Neural progenitor cell (in vitro differentiated cells): ENCODE measurements at regions not wholly inside any gene's neighbourhood (a gene's known extent, or its start where the extent isn't known, plus 50 kb on each side); places are given as distances from the start of the nearest gene placed in this dataset.
"Not testable (repeated sequence)": the region's sequence is repeated elsewhere in the genome, so short reads cannot be mapped to it uniquely, and the experiment has no call there.

Source experiments
- EZH2 ChIP-seq: fragments of 200-600 bp; sonication (generic); IDR thresholded peaks from 2 replicates; pipeline ENCODE4 v1.6.1; 2017; ENCODE audit warnings: antibody characterized with exemption, mild to moderate bottlenecking, moderate library complexity
- EZH2phosphoT487 ChIP-seq: fragments of 200-600 bp; sonication (generic); IDR thresholded peaks from 2 replicates; pipeline ENCODE4 v1.6.1; 2017; ENCODE audit warnings: antibody characterized with exemption
- TF ChIP-seq, protein P1 (sequence below): fragments of 200-600 bp; sonication (generic); IDR thresholded peaks from 2 replicates; pipeline ENCODE4 v1.5.1; 2017; ENCODE audit warnings: antibody characterized with exemption, mild to moderate bottlenecking

DNA sequence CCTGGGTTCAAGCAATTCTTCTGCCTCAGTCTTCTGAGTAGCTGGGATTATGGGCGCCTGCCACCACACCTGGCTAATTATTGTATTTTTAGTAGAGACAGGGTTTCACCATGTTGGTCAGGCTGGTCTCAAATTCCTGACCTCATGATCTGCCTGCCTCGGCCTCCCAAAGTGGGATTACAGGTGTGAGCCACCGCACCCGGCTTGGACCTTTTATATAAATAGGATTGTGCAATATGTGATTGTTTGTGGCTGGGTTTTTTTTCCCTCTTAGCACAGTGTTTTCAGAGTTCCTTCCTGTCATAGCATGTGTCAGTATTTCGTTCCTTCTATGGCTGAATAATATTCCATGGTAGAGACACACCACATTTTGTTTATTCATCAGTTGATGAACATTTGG lies 65.8 kb upstream of the VKORC1L1 start:
- not testable (repeated sequence) for TF ChIP-seq EZH2, EZH2phosphoT487
- TF ChIP-seq, protein P1, sequence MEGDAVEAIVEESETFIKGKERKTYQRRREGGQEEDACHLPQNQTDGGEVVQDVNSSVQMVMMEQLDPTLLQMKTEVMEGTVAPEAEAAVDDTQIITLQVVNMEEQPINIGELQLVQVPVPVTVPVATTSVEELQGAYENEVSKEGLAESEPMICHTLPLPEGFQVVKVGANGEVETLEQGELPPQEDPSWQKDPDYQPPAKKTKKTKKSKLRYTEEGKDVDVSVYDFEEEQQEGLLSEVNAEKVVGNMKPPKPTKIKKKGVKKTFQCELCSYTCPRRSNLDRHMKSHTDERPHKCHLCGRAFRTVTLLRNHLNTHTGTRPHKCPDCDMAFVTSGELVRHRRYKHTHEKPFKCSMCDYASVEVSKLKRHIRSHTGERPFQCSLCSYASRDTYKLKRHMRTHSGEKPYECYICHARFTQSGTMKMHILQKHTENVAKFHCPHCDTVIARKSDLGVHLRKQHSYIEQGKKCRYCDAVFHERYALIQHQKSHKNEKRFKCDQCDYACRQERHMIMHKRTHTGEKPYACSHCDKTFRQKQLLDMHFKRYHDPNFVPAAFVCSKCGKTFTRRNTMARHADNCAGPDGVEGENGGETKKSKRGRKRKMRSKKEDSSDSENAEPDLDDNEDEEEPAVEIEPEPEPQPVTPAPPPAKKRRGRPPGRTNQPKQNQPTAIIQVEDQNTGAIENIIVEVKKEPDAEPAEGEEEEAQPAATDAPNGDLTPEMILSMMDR: not testable (repeated sequence)
